Upper lobe of right lung (tissue), 1 donor: ENCODE measurements at regions not wholly inside any gene's neighbourhood (a gene's known extent, or its start where the extent isn't known, plus 50 kb on each side); places are given as distances from the start of the nearest gene placed in this dataset.

Experiments
- ATAC-seq: fragments of 200-7000 bp; cut with Tn5 transposase; one replicate; pipeline ENCODE4 v1.9.1; 2020; ENCODE audit warnings: mild to moderate bottlenecking, moderate library complexity
- DNase-seq: peaks from one replicate; pipeline ENCODE4 v3.0.0-alpha.2; 2020
- H3K27ac ChIP-seq: fragments of 200-600 bp; one replicate; pipeline ENCODE4 v1.8.0; 2022
- H3K27me3 ChIP-seq: fragments of 200-600 bp; one replicate; pipeline ENCODE4 v1.8.0; 2022; ENCODE audit warnings: mild to moderate bottlenecking
- H3K36me3 ChIP-seq: fragments of 200-600 bp; one replicate; pipeline ENCODE4 v1.8.0; 2022
- H3K4me1 ChIP-seq: fragments of 200-600 bp; one replicate; pipeline ENCODE4 v1.8.0; 2022
- H3K4me3 ChIP-seq: fragments of 200-600 bp; one replicate; pipeline ENCODE4 v1.8.0; 2022; ENCODE audit warnings: mild to moderate bottlenecking
- H3K9me3 ChIP-seq: fragments of 200-600 bp; one replicate; pipeline ENCODE4 v1.8.0; 2022
- intact Hi-C: fragments of 100-400 bp; cut with DNase I; formaldehyde crosslinking; loops from one replicate; pipeline ENCODE4 v1.11.0; 2022
- TF ChIP-seq, protein P1 (sequence below): fragments of 200-600 bp; IDR thresholded peaks from one replicate; pipeline ENCODE4 v1.8.0; 2022; ENCODE audit warnings: antibody characterized with exemption
- donor health status: DM: no; HTN: yes; CAD: no; lungs with severe emphysema.

DNA sequence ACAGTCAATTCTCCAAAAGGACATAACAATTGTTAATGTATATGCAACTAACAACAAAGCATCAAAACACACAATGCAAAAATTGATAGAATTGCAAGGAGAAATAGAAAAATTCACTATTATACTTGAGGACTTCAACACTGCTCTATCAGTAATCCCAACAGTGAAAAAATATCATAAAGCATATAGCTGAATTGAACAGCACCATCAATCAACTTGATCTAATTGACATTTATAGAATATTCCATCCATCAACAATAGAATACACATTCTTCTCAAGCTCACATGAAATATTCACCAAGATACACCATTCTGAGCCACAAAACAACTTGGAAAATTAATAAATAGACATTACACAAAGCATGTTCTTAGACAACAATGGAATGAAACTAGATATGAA is 60.1 kb upstream of the ASXL3 start:
- TF ChIP-seq, protein P1, sequence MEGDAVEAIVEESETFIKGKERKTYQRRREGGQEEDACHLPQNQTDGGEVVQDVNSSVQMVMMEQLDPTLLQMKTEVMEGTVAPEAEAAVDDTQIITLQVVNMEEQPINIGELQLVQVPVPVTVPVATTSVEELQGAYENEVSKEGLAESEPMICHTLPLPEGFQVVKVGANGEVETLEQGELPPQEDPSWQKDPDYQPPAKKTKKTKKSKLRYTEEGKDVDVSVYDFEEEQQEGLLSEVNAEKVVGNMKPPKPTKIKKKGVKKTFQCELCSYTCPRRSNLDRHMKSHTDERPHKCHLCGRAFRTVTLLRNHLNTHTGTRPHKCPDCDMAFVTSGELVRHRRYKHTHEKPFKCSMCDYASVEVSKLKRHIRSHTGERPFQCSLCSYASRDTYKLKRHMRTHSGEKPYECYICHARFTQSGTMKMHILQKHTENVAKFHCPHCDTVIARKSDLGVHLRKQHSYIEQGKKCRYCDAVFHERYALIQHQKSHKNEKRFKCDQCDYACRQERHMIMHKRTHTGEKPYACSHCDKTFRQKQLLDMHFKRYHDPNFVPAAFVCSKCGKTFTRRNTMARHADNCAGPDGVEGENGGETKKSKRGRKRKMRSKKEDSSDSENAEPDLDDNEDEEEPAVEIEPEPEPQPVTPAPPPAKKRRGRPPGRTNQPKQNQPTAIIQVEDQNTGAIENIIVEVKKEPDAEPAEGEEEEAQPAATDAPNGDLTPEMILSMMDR, result no peak
- ATAC-seq (no peak), DNase-seq (no peak)
- no peak overlapping the region for H3K27ac ChIP-seq
- no peak overlapping the region for H3K4me3 ChIP-seq
- no peaks in the 10 kb centered on the region for H3K4me1 ChIP-seq
- no peaks in the 10 kb centered on the region for H3K36me3 ChIP-seq
- H3K27me3 ChIP-seq, result no peaks in the 10 kb centered on the region
- H3K9me3 ChIP-seq, result no peaks in the 10 kb centered on the region
- intact Hi-C loops, result no loop called here

DNA sequence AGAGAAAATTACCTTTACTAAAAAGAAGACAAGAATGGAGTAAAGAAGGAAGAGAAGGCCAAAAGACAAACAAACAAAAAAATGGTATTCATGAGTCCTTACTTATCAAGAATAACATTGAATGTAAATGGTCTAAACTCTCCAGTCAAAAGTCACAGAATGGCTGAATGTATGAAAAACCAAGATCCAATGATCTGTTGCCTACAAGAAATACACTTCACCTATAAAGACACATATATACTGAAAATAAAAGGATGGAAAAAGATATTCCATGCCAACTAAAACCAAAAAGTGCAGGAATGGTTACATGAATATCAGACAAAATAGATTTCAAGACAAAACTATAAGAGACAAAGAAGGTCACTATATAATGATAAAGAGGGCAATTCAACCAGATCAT is 65.0 kb upstream of the ASXL3 start:
- Histone ChIP-seq H3K27ac (no peak overlapping the region), H3K36me3 (no peaks in the 10 kb centered on the region), H3K27me3 (no peaks in the 10 kb centered on the region), H3K4me1 (no peaks in the 10 kb centered on the region), H3K9me3 (no peaks in the 10 kb centered on the region), H3K4me3 (no peak overlapping the region)
- ATAC-seq, result no peak
- TF ChIP-seq, protein P1, result no peak
- intact Hi-C loops, result no loop called here
- no peak for DNase-seq

- Histone ChIP-seq H3K4me3 (no peak overlapping the region), H3K9me3 (no peaks in the 10 kb centered on the region), H3K36me3 (no peaks in the 10 kb centered on the region), H3K27me3 (no peaks in the 10 kb centered on the region), H3K27ac (no peak overlapping the region), H3K4me1 (no peaks in the 10 kb centered on the region)
- no peak for ATAC-seq
- DNase-seq, result no peak
- intact Hi-C loops, result no loop called here
- TF ChIP-seq, protein P1, result no peak
These were observed 66.5 kb upstream of the CCDC178 start for GRCh38 chr18:33507019-33507418.

- Histone ChIP-seq H3K27me3 (no peaks in the 10 kb centered on the region), H3K27ac (no peak overlapping the region), H3K4me3 (no peak overlapping the region), H3K4me1 (no peaks in the 10 kb centered on the region), H3K9me3 (no peaks in the 10 kb centered on the region), H3K36me3 (no peaks in the 10 kb centered on the region)
- no peak for ATAC-seq
- intact Hi-C loops, result no loop called here
- DNase-seq, result no peak
- TF ChIP-seq, protein P1, result no peak
These were observed 65.3 kb upstream of the CCDC178 start for GRCh38 chr18:33505798-33506197.

- DNase-seq (no peak), ATAC-seq (no peak)
- TF ChIP-seq, protein P1, result no peak
- Histone ChIP-seq H3K36me3 (no peaks in the 10 kb centered on the region), H3K4me3 (no peak overlapping the region), H3K27me3 (no peaks in the 10 kb centered on the region), H3K4me1 (no peaks in the 10 kb centered on the region), H3K27ac (no peak overlapping the region), H3K9me3 (no peaks in the 10 kb centered on the region)
- intact Hi-C loops, result no loop called here
These were observed 64.8 kb upstream of the CCDC178 start for GRCh38 chr18:33505297-33505696.

DNA sequence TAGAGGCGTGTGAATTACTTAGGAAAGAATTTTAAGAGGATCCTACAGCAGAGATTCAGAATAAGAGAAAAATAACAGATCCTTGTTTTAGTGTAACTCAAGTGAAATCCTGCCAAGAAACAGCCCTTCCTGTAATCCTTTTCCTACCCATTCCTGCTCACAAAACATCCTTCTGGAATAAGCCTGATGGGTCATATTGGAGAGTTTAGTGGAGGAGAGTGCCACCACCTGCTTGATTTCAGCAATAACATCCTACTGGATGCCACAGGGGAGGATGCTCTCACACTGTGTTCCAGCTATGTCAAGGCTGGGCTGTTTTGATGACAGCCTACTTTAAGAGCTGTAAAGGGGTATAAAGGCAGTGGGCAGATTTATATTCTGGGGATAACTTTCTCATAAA is 54.8 kb upstream of the CCDC178 start:
- no peak overlapping the region for H3K4me3 ChIP-seq
- no peak for DNase-seq
- intact Hi-C loops, result no loop called here
- TF ChIP-seq, protein P1, result peak; percentile 26
- no peak for ATAC-seq
- H3K4me1 ChIP-seq, result no peaks in the 10 kb centered on the region
- no peaks in the 10 kb centered on the region for H3K9me3 ChIP-seq
- no peaks in the 10 kb centered on the region for H3K36me3 ChIP-seq
- H3K27ac ChIP-seq, result no peak overlapping the region
- H3K27me3 ChIP-seq, result no peaks in the 10 kb centered on the region
